SK-N-SH (cell line): ENCODE measurements at regions not wholly inside any gene's neighbourhood (a gene's known extent, or its start where the extent isn't known, plus 50 kb on each side); places are given as distances from the start of the nearest gene placed in this dataset.

ENCODE experiments used
- CTCF ChIP-seq: fragments of 200-600 bp; sonication (generic); IDR thresholded peaks from 2 replicates; pipeline ENCODE4 v1.6.1; 2017; ENCODE audit warnings: antibody characterized with exemption, mild to moderate bottlenecking, moderate library complexity
- ELF1 ChIP-seq: IDR thresholded peaks from 2 replicates; pipeline ENCODE4 v1.4.0; 2012
- EZH2phosphoT487 ChIP-seq: fragments of 200-600 bp; sonication (generic); IDR thresholded peaks from 2 replicates; pipeline ENCODE4 v1.6.1; 2017; ENCODE audit warnings: low read depth, mixed run types, mild to moderate bottlenecking, antibody characterized with exemption, moderate library complexity, borderline replicate concordance
- POLR2AphosphoS5 ChIP-seq: IDR thresholded peaks from 2 replicates; pipeline ENCODE4 v1.6.1; 2012; ENCODE audit warnings: low read depth, low read length
- RCOR1 ChIP-seq: fragments of 150-350 bp; IDR thresholded peaks from 2 replicates; pipeline ENCODE4 v1.6.1; 2017; ENCODE audit warnings: antibody characterized with exemption, low read length
- YY1 ChIP-seq: IDR thresholded peaks from 2 replicates; pipeline ENCODE4 v1.4.0; 2012; ENCODE audit warnings: low read depth, mild to moderate bottlenecking
- TF ChIP-seq, protein P1 (sequence below): IDR thresholded peaks from 2 replicates; pipeline ENCODE4 v1.4.0; 2012; ENCODE audit warnings: low read depth
- TF ChIP-seq, protein P2 (sequence below): fragments of 150-350 bp; IDR thresholded peaks from 2 replicates; pipeline ENCODE4 v1.6.1; 2017; ENCODE audit warnings: antibody characterized with exemption, low read length, low read depth, borderline replicate concordance

DNA sequence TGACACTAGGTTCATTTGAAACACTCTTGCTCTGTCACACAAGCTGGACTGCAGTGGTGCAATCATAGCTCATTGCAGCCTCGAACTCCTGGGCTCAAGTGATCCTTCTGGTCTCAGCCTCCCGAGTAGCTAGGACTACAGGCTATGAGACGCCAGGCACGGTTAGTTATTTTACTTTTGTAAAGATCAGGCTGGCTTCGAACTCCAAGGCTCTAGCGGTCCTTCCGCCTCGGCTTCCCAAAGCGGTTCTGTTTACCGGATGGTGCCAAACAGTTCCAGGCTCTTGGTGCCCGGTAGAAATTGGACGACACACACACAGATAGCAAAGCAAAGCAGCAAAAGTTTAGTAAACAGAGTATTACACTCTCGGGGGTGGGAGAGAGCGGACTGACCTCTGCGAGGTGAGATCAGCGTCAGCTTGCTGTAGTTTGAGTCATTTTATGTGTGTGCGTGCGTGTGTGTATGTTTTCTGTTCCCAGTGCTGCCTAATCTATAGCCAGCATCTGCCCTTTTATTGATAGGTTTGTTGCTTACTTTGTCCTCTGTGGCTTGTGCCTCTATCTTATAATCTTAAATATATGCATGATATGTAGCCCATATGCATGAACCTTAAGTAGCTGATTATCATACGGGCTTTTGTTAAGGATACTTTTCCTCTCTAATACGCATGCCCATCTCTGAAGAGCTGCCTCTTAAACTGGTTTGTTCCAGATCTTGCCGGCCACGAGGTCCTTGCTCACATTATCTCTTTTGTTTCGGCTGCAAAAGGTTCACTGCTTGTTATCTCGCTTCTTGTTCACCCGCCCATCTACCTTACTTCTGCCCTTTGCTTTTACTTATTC lies 75.2 kb downstream of the OR2B2 start:
- TF ChIP-seq YY1 (no peak), ELF1 (no peak), EZH2phosphoT487 (no peak), RCOR1 (no peak), POLR2AphosphoS5 (peak; percentile 82; the same call in 1 of the 2 replicates), CTCF (no peak)
- TF ChIP-seq, protein P1, sequence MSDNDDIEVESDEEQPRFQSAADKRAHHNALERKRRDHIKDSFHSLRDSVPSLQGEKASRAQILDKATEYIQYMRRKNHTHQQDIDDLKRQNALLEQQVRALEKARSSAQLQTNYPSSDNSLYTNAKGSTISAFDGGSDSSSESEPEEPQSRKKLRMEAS: peak; percentile 91
- TF ChIP-seq, protein P2, sequence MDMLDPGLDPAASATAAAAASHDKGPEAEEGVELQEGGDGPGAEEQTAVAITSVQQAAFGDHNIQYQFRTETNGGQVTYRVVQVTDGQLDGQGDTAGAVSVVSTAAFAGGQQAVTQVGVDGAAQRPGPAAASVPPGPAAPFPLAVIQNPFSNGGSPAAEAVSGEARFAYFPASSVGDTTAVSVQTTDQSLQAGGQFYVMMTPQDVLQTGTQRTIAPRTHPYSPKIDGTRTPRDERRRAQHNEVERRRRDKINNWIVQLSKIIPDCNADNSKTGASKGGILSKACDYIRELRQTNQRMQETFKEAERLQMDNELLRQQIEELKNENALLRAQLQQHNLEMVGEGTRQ: no peak
